Inflammatory macrophage treated with lipopolysaccharide for 4 hours (primary cell): ENCODE measurements at regions not wholly inside any gene's neighbourhood (a gene's known extent, or its start where the extent isn't known, plus 50 kb on each side); places are given as distances from the start of the nearest gene placed in this dataset.
"Not testable (repeated sequence)": the region's sequence is repeated elsewhere in the genome, so short reads cannot be mapped to it uniquely, and the experiment has no call there.

ENCODE experiments used
- DNase-seq: peaks from one replicate; pipeline ENCODE4 v3.0.0-alpha.2; 2020

DNA sequence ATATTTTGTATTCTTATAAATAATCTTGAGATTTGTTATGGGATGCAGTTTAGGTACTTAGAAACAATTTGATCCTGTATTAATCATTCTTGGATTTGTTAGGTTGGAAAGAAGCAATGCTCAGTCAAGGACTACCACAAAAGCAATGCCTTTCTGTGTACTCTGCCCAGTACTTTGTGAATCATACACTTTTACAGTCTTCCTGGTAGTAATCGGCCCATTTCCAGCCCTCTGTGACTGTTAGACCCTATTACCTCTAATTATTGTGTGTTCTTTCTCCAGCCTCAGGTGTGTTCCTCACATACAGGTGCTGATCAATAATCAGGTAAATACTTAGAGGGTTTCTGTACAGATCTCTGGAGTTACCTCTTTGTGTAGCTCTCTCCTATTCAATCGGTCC lies 609.0 kb downstream of the KCNH5 start:
- DNase-seq: no peak

DNA sequence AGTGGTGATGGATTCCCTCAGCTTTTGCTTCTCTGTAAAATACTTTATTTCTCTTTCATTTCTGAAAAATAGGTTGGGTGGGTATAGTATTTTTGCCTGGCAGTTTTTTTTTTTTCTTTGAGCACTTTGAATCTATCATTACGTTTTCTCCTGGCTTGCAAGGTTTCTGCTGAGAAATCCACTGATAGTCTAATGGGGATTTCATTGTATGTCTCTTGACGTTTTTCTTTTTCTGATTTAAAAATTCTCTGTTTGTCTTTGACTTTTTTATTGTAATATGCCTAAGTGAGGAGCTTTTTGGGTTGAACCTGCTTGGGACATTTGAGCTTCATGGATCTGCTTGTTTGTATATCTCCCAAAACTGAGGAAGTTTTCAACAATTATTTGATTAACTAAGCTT lies 606.0 kb downstream of the KCNH5 start:
- no peak for DNase-seq

DNA sequence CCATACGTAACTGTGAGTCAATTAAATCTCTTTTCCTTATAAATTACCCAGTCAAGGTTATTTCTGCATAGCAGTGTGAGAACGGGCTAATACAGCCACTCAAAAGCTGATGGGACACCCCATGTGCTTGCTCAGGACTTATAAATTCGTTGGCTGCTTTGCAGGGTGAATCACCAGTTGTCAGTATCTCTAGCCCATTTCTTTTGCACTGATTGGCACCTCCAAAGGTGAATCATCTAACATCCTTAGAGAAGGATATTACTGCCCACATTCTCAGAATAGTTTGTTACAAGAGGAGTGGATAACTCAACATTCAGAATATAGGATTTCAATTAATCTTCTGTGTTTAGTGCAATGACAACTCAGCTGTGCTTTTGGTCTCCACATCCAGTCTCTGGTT lies 601.5 kb downstream of the KCNH5 start:
- DNase-seq: no peak

DNA sequence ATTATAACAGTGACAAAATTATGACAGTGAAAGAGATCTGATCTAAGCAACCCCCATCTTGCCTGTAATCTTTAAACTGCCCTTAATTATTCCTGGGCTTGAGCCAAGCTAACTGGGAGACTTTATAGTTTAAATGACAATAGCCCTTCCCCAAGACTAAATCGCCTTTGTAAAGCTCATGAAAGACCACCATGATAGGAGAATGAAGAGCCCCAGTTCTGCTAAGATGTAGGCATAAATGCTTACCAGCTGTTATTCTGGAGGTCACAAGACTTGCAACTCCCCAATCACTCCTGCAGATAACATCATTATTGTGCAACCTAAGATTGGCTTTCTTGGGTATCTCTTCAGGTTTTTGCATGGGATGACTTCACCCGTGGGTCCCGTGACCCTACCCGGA lies 599.7 kb downstream of the KCNH5 start:
- no peak for DNase-seq

DNA sequence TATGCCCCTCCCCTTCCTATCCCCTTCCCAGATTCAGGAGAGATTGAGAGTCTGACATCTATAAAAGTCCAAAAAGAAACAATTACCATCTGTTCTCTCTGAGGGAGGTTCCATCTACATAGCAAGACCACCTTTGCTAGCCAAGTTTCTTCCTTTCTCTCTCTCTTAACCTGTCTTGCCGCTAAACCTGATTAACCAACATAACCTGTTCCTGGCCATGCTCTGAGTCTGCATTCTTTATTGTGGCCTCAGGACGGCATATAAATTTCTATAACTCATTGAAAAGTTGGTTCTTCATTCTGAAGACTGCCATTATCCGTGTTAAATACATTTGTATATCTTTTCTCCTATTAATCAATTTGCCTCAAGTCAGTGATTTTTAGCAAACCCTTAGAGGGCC lies 594.0 kb downstream of the KCNH5 start:
- no peak for DNase-seq

DNA sequence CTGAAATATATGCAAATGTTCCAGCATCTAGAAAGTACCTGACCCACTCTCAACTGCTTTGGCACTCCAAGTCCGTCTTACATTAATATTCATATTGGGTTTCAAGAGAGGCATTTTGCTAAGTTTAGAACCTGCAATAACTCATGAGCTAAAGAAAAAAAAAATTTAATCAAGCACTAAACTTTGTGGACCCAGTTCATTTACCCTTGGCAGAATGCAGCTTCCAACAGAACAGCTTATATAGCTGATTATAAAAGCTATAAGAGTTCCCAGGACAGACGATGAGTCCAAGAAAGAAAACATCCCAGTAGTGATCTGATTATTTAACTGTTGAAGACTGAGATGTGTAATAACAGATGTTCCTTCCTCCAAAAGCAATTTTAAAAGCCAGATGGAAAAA lies 592.0 kb downstream of the KCNH5 start:
- DNase-seq: no peak

DNA sequence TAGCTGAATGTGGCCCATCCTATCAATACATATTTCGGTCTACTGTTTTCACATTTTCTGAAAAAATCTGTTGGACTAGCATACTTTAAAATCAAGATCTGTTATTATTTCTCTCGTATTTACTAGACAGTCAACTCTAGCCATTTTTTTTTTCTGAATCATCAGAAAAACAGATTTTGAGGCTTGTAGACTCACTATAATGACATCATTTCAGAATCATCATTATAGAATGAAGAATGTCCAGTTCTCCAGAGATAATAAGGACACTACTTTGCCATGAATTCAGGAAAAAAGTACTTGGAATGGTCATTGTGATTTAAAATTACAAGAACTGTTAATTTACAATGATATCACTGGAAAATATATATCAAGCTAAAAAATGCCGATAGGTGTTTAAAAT lies 589.8 kb downstream of the KCNH5 start:
- DNase-seq: no peak

DNA sequence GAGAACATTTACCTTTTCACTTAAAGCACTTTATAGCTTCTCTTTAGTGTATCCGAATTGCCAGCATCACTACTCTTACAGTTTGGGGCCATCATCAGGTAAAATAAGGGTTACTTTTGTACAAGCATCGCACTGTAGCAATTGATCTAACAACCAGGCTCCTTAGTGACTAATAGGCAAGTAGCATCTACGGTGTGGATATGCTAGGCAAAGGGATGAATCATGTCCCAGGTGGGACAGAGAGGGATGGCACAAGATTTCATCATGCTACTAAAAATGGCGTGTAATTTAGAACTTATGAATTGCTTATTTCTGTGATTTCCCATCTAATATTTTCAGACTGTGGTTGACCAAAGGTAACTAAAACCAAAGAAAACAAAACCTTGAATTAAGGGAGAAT lies 582.3 kb downstream of the KCNH5 start:
- DNase-seq: no peak

DNA sequence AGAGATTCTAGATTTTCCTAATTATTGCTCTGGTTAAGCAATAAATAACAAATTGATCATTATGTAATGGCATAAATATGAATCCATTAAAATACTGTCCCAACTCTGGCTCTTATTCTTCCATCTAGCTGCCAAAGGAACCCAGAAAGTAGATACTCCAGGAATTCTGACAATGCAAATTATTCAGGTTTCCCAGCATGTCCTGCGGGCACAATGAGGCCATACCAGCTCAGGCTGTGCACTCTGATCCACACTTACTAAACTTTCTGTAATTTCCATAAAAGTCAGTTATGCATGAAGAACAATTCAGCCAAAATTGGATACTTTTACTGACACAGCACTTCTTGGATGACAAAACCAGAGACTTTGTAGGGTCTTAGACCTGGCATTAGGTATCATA lies 576.3 kb downstream of the KCNH5 start:
- no peak for DNase-seq

DNA sequence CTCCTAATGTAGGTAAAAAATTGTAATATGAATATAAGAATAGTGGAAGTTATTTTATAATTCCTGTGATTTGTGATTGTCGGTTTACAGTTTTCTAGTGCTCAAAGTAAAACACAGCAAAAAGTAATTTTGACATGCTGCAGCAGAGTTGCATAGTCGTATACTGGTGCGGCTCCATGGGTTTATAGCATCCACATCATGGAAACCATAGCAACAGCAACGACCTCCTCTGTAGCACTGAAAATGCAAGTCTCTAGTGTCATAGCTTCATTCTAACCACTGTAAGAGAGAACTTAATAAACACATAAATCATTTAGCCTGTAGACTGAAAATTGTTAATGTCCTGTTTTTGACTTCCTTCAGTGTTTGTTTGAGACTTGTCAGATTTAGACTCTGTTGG lies 574.3 kb downstream of the KCNH5 start:
- DNase-seq: no peak

DNA sequence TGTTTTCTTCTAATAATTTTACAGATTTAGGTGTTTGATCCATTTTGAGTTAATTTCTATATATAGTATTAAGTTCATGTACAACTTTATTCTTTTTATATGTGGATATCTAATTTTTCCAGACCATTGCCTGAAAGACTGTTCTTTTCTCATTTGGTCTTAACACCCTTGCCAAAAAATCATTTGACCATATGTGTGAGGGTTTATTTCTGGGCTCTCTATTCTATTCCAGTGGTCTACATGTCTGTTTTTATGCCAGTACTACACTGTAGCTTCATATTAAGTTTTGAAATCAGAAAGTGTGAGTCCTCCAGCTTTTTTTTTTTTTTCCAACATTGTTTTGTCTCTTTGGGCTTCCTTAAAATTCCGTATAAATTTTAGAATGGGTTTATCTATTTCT lies 554.1 kb downstream of the KCNH5 start:
- DNase-seq: no peak

DNA sequence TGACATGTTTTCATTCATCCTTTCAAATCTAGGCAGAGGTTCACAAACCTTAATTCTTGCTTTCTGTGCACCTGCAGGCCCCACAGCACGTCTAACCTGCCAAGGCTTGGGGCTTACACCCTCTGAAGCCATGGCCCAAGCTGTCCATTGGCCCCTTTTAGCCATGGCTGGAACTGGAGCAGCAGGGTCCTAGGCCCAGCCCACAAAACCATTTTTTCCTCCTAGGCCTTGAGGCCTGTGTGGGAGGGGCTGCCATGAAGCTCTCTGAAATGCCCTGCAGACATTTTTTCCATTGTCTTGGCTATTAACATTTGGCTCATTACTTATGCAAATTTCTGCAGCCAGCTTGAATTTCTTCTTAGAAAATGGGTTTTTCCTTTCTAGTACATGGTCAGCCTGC lies 547.5 kb downstream of the KCNH5 start:
- DNase-seq: no peak

DNA sequence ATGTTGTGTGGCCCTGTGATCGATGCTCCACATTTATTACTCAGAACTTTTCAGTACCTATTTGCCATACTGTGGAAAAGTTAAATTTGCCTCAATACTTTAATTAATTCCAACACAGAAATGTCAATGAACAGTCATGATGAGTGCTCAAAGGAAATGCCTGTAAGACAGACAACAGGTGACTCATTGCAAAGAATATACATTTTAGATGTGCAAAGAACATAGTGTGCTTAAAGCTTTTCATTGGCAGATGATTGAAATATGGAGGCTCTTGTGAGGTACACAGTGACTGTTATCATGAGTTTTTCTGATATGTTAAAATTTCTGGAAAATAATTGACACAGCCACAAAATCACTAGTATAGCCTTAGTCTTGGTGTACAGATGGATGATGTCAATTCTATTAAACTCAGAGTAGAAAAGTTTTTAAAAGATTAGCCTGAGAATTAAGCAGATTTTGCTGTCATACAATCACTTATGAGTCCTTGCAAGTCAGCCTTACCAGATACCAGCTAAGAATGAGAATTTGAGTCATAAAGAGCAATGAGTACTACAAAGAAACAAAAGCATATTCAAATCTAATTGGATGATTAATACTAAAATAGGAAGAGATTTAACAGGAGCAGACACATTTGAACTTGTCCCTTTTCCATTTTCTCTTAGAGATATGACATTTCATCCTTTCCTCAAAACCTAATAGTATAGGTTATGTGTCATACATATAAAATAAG lies 544.1 kb downstream of the KCNH5 start:
- no peak for DNase-seq

DNA sequence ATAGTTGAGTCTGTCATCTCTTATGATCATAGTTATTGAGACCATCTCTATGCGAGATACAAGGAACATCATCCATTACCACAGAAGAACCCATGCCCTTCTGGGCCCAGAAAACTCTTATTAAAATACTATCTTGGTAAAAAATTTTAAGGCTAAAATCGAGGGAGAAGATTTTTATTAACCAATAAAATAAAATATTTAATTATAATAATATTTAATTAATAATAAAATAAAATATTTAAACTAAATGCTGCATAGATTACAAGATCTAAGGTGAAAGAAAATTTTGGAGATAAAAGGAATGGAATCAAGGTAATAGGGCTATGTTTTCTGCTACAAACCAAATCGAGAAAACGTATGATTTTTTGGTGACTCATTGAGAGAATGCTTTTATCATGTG lies 540.2 kb downstream of the KCNH5 start:
- no peak for DNase-seq

DNA sequence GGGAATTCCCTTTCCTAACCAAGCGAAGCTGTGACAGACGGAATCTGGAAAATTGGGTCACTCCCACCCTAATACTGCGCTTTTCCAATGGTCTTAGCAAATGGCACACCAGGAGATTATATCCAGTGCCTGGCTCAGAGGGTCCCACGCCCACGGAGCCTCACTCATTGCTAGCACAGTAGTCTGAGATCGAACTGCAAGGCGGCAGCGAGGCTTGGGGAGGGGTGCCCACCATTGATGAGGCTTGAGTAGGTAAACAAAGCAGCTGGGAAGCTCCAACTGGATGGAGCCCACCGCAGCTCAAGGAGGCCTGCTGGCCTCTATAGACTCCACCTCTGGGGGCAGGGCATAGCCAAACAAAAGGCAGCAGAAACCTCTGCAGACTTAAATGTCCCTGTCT lies 523.9 kb downstream of the KCNH5 start:
- DNase-seq: not testable (repeated sequence)

DNA sequence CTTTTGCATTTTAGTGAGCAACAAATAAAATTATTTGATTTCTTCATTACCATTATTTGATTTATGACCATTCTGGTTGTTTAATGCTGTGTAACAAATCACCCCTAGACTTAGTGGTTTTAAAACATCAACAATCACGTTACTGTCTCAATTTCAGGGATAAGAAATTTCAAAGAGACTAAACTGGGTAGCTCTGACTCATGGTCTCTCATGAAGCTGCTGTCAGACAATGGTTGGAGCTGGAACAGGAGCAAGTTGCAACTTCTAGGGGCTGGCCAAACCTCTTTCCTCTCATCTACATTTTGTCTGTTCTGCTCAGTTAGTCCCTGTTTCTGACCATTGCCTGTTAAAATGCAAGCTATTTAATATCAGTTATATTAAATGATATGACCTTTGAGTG lies 517.0 kb downstream of the KCNH5 start:
- no peak for DNase-seq

DNA sequence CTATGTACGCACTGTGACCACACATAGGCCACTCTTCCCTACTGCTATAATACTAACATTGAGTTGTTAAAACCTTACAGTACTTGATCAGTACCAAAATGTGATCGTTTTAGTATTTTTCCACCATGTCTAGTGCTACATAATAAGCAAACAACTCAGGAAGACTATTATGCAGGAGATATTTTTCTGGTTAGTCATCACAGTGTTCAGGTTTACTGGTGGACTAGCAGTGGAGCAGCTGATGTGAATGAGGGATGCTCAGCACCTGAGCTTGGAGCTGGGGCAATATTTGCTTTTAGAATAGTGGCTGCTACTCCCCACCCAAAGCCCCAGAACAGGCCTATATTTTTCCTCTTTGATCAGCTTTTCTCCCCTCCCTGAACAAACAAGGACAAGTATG lies 513.1 kb downstream of the KCNH5 start:
- no peak for DNase-seq

DNA sequence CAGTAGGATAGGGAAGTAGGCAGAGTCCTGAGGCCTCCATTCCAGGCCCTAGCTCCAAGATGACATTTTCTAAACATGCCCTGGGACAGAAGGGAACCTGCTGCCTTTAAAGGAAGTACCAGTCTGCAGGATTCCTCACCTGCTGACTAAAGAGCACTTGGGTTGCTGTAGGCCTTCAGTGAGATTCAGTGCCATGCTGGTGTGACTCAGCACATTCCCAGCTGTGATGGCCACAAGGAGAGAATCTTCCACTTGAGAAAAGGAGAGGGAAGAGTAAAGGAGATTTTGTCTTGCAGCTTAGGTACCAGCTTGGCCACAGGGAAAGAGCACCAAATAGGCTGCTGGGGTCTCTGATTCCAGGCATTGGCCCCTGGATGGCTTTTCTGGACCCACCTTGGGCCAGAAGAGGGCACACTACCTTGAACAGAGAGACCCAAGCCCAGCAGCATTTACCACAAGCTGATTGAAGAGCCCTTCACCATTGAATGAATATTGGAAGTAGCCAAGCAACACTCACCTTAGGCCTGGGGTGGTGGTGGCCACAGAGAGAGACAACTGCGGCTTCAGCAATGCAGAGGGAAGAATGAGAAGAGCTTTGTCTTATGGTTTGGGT lies 498.3 kb downstream of the KCNH5 start:
- DNase-seq: no peak

DNA sequence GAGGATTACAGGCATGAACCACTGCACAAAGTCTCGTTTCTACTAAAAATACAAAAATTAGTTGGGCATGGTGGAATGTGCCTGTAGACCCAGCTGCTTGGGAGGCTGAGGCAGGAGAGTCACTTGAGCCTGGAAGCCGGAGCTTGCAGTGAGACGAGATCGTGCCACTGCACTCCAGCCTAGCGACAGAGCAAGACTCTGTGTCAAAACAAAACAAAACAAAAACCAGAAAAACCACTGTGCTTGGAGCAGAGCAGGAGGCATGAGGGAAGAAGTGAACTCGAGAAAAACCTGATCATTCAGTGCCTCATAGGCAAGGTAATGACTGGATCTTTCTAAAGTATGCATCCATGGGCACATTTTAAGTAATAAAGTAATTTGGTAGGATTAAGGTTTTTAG lies 487.8 kb downstream of the KCNH5 start:
- DNase-seq: no peak

DNA sequence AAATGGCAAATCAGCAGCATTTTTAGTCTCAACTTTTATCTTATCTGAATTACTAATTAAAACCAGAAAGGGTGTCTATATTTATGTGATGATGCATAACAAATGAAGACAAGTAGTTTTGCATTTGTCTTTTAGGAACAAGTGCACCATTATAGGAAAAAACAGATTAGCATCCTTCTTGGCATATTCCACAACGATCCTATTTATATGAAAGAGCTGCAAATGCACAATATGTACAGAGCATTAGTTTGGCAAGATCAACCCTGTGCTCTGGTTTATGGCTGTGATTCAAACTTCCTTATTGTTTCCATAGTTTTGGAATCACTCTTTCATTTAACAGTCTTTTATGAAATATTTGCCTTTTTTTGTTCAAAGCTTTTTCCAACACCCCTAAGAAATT lies 486.8 kb downstream of the KCNH5 start:
- no peak for DNase-seq

DNA sequence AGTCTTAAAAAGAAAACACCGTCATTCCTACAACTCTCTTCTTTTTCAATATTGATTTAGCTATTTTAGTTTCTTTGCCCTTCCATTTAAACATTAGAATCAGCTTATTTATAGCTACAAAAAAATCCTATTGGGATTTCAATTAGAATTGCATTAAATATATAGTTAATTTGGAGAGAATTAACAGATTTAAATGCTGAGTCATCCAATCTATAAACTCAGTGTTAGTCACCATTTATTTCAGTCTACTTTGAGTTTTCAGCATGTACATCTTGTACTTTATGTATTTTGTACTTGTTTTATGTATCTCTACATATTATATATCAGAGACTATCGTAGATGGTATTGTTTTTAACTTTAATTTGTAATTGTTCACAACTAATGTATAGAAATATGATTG lies 460.0 kb downstream of the KCNH5 start:
- no peak for DNase-seq

DNA sequence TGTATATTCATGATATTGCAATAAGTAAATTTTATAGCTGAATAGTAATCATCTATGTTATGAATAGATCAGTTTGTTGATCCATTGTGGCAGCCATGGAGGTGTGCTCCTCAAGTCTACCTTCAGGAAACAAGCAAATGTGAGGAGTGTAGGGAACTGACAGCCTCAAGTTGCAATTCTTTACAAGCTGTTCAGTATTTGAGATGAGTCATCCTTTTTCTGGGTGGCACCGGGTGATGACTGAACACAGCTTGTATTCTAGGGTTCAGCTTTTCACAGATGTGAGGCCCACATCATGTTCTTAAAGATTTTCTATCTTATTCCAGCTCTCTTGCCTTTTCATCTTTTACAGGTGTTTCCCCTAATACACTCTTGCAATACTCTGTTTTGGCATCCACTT lies 452.4 kb downstream of the KCNH5 start:
- no peak for DNase-seq

DNA sequence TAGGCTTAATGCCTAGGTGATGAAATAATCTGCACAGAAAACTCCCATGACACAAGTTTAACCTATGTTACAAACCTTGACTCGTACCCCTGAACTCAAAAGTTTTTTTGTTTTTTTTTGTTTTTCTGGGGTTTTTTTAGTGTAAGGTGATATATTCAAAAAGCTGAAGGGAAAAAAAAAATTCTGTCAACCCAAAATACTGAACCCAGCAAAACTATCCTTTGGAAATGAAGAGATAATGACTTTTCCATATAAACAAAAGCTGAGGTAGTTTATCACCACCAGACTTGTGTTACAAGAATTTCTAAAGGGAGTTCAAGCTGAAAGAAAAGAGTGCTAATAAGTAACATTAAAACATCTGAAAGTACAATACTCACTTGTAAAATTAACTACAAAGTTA lies 448.1 kb downstream of the KCNH5 start:
- DNase-seq: no peak

DNA sequence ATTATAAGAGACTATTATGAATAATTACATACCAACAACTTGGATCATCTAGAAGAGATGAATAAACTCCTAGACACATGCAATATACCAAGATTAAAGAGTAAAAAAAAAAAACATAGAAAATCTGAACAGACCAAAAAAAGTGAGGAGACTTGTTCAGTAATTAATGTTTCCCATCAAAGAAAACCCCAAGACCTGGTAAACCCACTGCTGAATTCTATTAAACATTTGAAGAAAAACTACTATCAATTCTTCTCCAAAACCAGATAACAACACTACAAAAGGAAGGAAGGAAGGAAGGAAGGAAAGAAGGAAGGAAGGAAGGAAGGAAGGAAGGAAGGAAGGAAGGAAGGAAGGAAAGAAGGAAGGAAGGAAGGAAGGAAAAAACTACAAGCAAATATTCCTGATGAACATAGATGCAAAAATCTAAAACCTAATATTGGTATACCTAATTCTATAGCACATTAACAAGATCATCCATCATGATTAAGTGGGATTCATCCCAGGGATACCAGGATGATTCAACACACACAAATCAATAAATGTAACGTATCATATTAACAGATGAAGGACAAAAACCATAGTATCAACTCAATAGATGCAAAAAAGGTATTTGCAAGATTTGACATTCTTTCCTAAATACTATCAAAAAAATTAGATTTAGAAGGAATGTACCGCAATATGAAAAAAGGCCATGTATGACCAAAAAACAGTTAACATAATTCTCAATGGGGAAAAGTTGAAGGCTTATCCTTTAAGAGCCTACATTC lies 445.5 kb downstream of the KCNH5 start:
- DNase-seq: no peak
